DOHH2 (cell line): ENCODE measurements at regions not wholly inside any gene's neighbourhood (a gene's known extent, or its start where the extent isn't known, plus 50 kb on each side); places are given as distances from the start of the nearest gene placed in this dataset.

Experiments
- H3F3A ChIP-seq: fragments of 200-600 bp; sonication (generic), shearing (Covaris generic); 2 replicates; pipeline ENCODE4 v1.6.0; 2016; ENCODE audit warnings: antibody characterized with exemption, mild to moderate bottlenecking; ENCODE audit not compliant: control insufficient read depth, insufficient read depth
- H3K27ac ChIP-seq: fragments of 200-600 bp; sonication (generic); 2 replicates; pipeline ENCODE4 v1.5.1; 2014; ENCODE audit warnings: low read depth, mild to moderate bottlenecking, low read length, moderate library complexity
- H3K27me3 ChIP-seq: fragments of 200-600 bp; sonication (generic); 2 replicates; pipeline ENCODE4 v1.6.1; 2014; ENCODE audit warnings: mild to moderate bottlenecking, low read length, mixed read lengths; ENCODE audit not compliant: control insufficient read depth
- H3K36me3 ChIP-seq: fragments of 200-600 bp; sonication (generic); 2 replicates; pipeline ENCODE4 v1.6.1; 2014; ENCODE audit warnings: mild to moderate bottlenecking, low read length, moderate library complexity, mixed read lengths; ENCODE audit not compliant: control insufficient read depth
- H3K4me1 ChIP-seq: fragments of 200-600 bp; sonication (generic); 2 replicates; pipeline ENCODE4 v1.6.1; 2014; ENCODE audit warnings: mild to moderate bottlenecking, low read length, mixed read lengths; ENCODE audit not compliant: control insufficient read depth
- H3K4me2 ChIP-seq: fragments of 200-600 bp; sonication (generic); 2 replicates; pipeline ENCODE4 v1.6.0; 2014; ENCODE audit warnings: mild to moderate bottlenecking, low read length, moderate library complexity
- H3K4me3 ChIP-seq: fragments of 200-600 bp; sonication (generic); 2 replicates; pipeline ENCODE4 v1.5.1; 2014; ENCODE audit warnings: mild to moderate bottlenecking, low read length, mixed read lengths
- H3K79me2 ChIP-seq: fragments of 200-600 bp; sonication (generic); 2 replicates; pipeline ENCODE4 v1.6.1; 2014; ENCODE audit warnings: mild to moderate bottlenecking, low read length, mixed read lengths; ENCODE audit not compliant: control insufficient read depth
- H3K9me2 ChIP-seq: fragments of 200-600 bp; sonication (generic); replicated peaks from 2 replicates; pipeline ENCODE4 v1.6.1; 2014; ENCODE audit warnings: mild to moderate bottlenecking, low read length, mixed read lengths; ENCODE audit not compliant: control insufficient read depth
- H3K9me3 ChIP-seq: fragments of 200-600 bp; sonication (generic); 2 replicates; pipeline ENCODE4 v1.6.1; 2014; ENCODE audit warnings: antibody characterized with exemption, low read length, mixed read lengths; ENCODE audit not compliant: control insufficient read depth, insufficient read depth
- H4K20me1 ChIP-seq: fragments of 200-600 bp; sonication (generic); 2 replicates; pipeline ENCODE4 v1.6.0; 2014; ENCODE audit warnings: low read depth, mild to moderate bottlenecking, antibody characterized with exemption, low read length, moderate library complexity; ENCODE audit not compliant: control insufficient read depth, insufficient read depth
- CTCF ChIP-seq: fragments of 200-600 bp; sonication (generic); IDR thresholded peaks from one replicate; pipeline ENCODE4 v1.5.1; 2014; ENCODE audit warnings: antibody characterized with exemption, mild to moderate bottlenecking, low read depth, low read length; ENCODE audit not compliant: poor library complexity, severe bottlenecking
- EZH2phosphoT487 ChIP-seq: fragments of 200-600 bp; sonication (generic); IDR thresholded peaks from 2 replicates; pipeline ENCODE4 v1.6.1; 2017; ENCODE audit warnings: borderline replicate concordance, mild to moderate bottlenecking, antibody characterized with exemption, low read length, moderate library complexity, mixed read lengths

GRCh38 chr18:73945130-73945792 is 202.4 kb downstream of the FBXO15 start:
- no peaks in the 10 kb centered on the region for H3F3A ChIP-seq
- H3K9me2 ChIP-seq: no peaks in the 10 kb centered on the region
- H3K4me3 ChIP-seq: no peak overlapping the region
- no peaks in the 10 kb centered on the region for H3K4me1 ChIP-seq
- TF ChIP-seq EZH2phosphoT487 (no peak), CTCF (no peak)
- no peaks in the 10 kb centered on the region for H3K36me3 ChIP-seq
- H3K79me2 ChIP-seq: no peaks in the 10 kb centered on the region
- no peaks in the 10 kb centered on the region for H3K27me3 ChIP-seq
- H3K27ac ChIP-seq: no peak overlapping the region
- H3K4me2 ChIP-seq: no peak overlapping the region
- H4K20me1 ChIP-seq: no peaks in the 10 kb centered on the region
- no peaks in the 10 kb centered on the region for H3K9me3 ChIP-seq

- no peak for TF ChIP-seq EZH2phosphoT487
- no peak for TF ChIP-seq CTCF
- H3K9me2 ChIP-seq: no peaks in the 10 kb centered on the region
- H3K4me3 ChIP-seq: no peak overlapping the region
- no peak overlapping the region for H3K27ac ChIP-seq
- no peaks in the 10 kb centered on the region for H3K4me1 ChIP-seq
- no peaks in the 10 kb centered on the region for H3K36me3 ChIP-seq
- H3K27me3 ChIP-seq: no peaks in the 10 kb centered on the region
- no peaks in the 10 kb centered on the region for H4K20me1 ChIP-seq
- H3K79me2 ChIP-seq: no peaks in the 10 kb centered on the region
- H3K4me2 ChIP-seq: no peak overlapping the region
- no peaks in the 10 kb centered on the region for H3F3A ChIP-seq
- no peaks in the 10 kb centered on the region for H3K9me3 ChIP-seq
Measured at GRCh38 chr18:73944715-73945114, 202.9 kb downstream of the FBXO15 start.

GRCh38 chr18:73943763-73944162 is 203.9 kb downstream of the FBXO15 start:
- Histone ChIP-seq H3K79me2 (no peaks in the 10 kb centered on the region), H3K36me3 (no peaks in the 10 kb centered on the region), H3K27ac (no peak overlapping the region), H3K4me2 (no peak overlapping the region), H3K9me3 (no peaks in the 10 kb centered on the region), H3F3A (no peaks in the 10 kb centered on the region), H3K9me2 (no peaks in the 10 kb centered on the region), H3K4me3 (no peak overlapping the region), H4K20me1 (no peaks in the 10 kb centered on the region), H3K4me1 (no peaks in the 10 kb centered on the region), H3K27me3 (no peaks in the 10 kb centered on the region)
- TF ChIP-seq EZH2phosphoT487: no peak
- TF ChIP-seq CTCF: no peak
